ENCODE measurements at regions not wholly inside any gene's neighbourhood (a gene's known extent, or its start where the extent isn't known, plus 50 kb on each side); places are given as distances from the start of the nearest gene placed in this dataset.

GRCh38 chr5:133686566-133686965 lies 74.2 kb upstream of the FSTL4 start:
- WGBS, 2 experiments (ENCODE audit: insufficient coverage in 1 of 2, insufficient read length in 1 of 2), result 59 to 83% methylated on average over 3 of the region's 3 CpGs
- Mint-ChIP-seq H3K27me3 (ENCODE audit: insufficient read depth) (peaks cover 54% of the 10 kb centered on the region), H3K36me3 (ENCODE audit: low read depth) (no peaks in the 10 kb centered on the region), H3K9me3 (no peaks in the 10 kb centered on the region), H3K27ac (peak overlapping the region; percentile 1), H3K4me3 (peak overlapping the region; percentile 29), H3K4me1 (peaks cover 28% of the 10 kb centered on the region)
- Histone ChIP-seq H3K27ac (ENCODE audit: low read depth, low read length) (no peak overlapping the region), H3K4me3 (ENCODE audit: low read length) (no peak overlapping the region), H3K9me3 (ENCODE audit: control insufficient read depth, low read length) (no peaks in the 10 kb centered on the region), H3K4me1 (ENCODE audit: control insufficient read depth, insufficient read depth, low read length) (peaks cover 10% of the 10 kb centered on the region), H3K9ac (ENCODE audit: extremely low read depth, low read length, poor library complexity, severe bottlenecking) (no peak overlapping the region), H3K27me3 (ENCODE audit: control insufficient read depth, insufficient read depth, low read length, poor library complexity, severe bottlenecking) (no peaks in the 10 kb centered on the region), H3K36me3 (ENCODE audit: control insufficient read depth, insufficient read depth, low read length) (no peaks in the 10 kb centered on the region)
- no peak for TF ChIP-seq CTCF (conservative IDR thresholded peaks at IDR 0.05)
- DNase-seq, result no peak

GRCh38 chr5:133685402-133686018 lies 73.2 kb upstream of the FSTL4 start:
- H3K36me3 Mint-ChIP-seq (ENCODE audit: low read depth), result no peaks in the 10 kb centered on the region
- peaks cover 28% of the 10 kb centered on the region for H3K4me1 Mint-ChIP-seq
- 69 to 83% methylated on average over 5 to 8 of the region's 8 CpGs for WGBS, 2 experiments (ENCODE audit: insufficient coverage in 1 of 2, insufficient read length in 1 of 2)

GRCh38 chr5:133683646-133684596 lies 71.6 kb upstream of the FSTL4 start:
- Histone ChIP-seq H3K27ac (ENCODE audit: low read depth, low read length) (no peak overlapping the region), H3K4me1 (ENCODE audit: control insufficient read depth, insufficient read depth, low read length) (peaks cover 10% of the 10 kb centered on the region), H3K9me3 (ENCODE audit: control insufficient read depth, low read length) (no peaks in the 10 kb centered on the region), H3K9ac (ENCODE audit: extremely low read depth, low read length, poor library complexity, severe bottlenecking) (no peak overlapping the region), H3K27me3 (ENCODE audit: control insufficient read depth, insufficient read depth, low read length, poor library complexity, severe bottlenecking) (no peaks in the 10 kb centered on the region), H3K4me3 (ENCODE audit: low read length) (no peak overlapping the region), H3K36me3 (ENCODE audit: control insufficient read depth, insufficient read depth, low read length) (no peaks in the 10 kb centered on the region)
- H3K27me3 Mint-ChIP-seq (ENCODE audit: insufficient read depth), result peaks cover 33% of the 10 kb centered on the region
- 91 to 92% methylated on average over 16 to 21 of the region's 21 CpGs for WGBS, 2 experiments (ENCODE audit: insufficient coverage in 1 of 2, insufficient read length in 1 of 2)
- no peak overlapping the region for H3K27ac Mint-ChIP-seq
- no peak for TF ChIP-seq CTCF (conservative IDR thresholded peaks at IDR 0.05)
- H3K4me1 Mint-ChIP-seq, result peaks cover 24% of the 10 kb centered on the region
- H3K9me3 Mint-ChIP-seq, result no peaks in the 10 kb centered on the region
- DNase-seq, result peak; percentile 29
- no peaks in the 10 kb centered on the region for H3K36me3 Mint-ChIP-seq (ENCODE audit: low read depth)
- H3K4me3 Mint-ChIP-seq, result no peak overlapping the region

More at GRCh38 chr5:133685402-133686018, 73.2 kb upstream of the FSTL4 start:
- Mint-ChIP-seq H3K27ac (no peak overlapping the region), H3K27me3 (ENCODE audit: insufficient read depth) (peaks cover 46% of the 10 kb centered on the region), H3K9me3 (no peaks in the 10 kb centered on the region), H3K4me3 (no peak overlapping the region)
- Histone ChIP-seq H3K27me3 (ENCODE audit: control insufficient read depth, insufficient read depth, low read length, poor library complexity, severe bottlenecking) (no peaks in the 10 kb centered on the region), H3K4me3 (ENCODE audit: low read length) (no peak overlapping the region), H3K27ac (ENCODE audit: low read depth, low read length) (no peak overlapping the region), H3K9me3 (ENCODE audit: control insufficient read depth, low read length) (no peaks in the 10 kb centered on the region), H3K9ac (ENCODE audit: extremely low read depth, low read length, poor library complexity, severe bottlenecking) (no peak overlapping the region), H3K36me3 (ENCODE audit: control insufficient read depth, insufficient read depth, low read length) (no peaks in the 10 kb centered on the region), H3K4me1 (ENCODE audit: control insufficient read depth, insufficient read depth, low read length) (peaks cover 10% of the 10 kb centered on the region)
- TF ChIP-seq CTCF (conservative IDR thresholded peaks at IDR 0.05), result no peak
- no peak for DNase-seq

Data from endodermal cell (in vitro differentiated cells).